HT1080 (cell line): ENCODE measurements at regions not wholly inside any gene's neighbourhood (a gene's known extent, or its start where the extent isn't known, plus 50 kb on each side); places are given as distances from the start of the nearest gene placed in this dataset.
"Not testable (repeated sequence)": the region's sequence is repeated elsewhere in the genome, so short reads cannot be mapped to it uniquely, and the experiment has no call there.

Experiments used
- DNase-seq: peaks from one replicate; pipeline ENCODE4 v3.0.0-alpha.2; 2015; ENCODE audit warnings: low read depth

GRCh38 chr5:135776457-135776856, 58.0 kb upstream of the SLC25A48 start:
- DNase-seq, result no peak

- DNase-seq, result no peak
These were observed 72.7 kb upstream of the SLC25A48 start for GRCh38 chr5:135761746-135762145.

DNA sequence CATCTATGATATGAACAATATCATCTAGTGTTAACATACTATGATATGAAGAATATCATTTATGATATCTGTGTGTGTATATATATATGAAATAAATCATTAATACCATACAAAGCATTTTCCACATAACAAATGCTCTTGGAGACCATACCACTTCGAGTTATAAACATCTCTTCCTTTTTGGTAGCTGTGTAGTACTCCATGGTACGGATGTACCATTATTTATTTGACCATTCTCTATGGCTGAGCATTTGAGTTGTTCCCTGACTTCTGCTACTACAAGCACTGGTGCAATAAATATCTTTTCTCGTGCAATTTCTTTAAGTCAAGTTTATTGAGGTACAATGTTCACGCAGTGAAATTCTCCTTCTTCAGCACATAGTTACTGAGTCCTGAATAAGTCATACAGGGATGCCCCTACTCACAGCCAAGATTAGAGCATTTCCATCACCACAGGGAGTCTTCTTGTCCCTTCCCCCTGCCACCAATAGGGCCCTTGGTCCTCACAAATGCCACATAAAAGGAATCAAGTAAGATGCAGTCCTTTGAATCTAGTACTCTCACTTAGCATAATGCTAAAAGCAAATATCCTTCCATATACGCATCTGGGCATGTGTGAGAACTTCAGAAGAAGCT, 75.2 kb upstream of the SLC25A48 start:
- no peak for DNase-seq

- DNase-seq, result no peak
These were observed 80.5 kb upstream of the SLC25A48 start for GRCh38 chr5:135753990-135754389.

DNA sequence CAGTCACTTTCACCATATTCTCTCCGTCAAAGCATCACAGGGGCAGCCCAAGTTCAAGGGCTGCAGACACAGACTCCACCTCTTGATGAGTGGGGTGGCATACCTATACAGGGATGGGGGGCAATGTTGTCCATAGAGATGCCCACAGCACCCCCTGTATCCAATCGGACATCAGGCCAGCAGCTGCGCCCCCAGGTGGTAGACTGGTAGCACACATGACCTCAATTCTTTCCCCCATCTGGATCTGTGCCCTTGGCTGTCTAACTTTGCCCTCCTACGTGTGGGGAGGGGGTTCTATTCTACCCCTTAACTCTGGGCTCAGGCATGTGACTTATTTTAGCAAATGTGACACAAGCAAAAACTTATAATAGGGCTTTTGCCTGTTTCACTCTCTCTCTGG, 84.0 kb upstream of the SLC25A48 start:
- DNase-seq, result no peak

DNA sequence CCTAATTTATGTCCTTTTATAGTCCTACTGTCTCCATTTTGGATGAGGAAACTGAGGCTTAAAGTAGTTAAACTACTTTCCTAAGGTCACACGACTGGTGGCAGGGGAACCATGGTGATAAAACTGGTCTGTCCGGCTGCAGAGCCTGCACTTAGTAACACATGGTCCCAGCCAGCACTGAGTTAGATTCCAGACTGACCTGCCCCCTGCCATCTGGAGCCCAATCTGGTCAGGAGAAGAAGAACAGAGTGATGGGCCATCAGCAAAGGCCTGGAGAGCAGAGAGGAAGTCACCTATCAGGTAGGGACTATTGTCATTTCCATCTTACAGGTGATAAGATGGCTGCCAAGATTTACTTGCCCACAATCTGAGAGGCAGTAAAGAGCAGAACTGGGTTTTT, 86.6 kb upstream of the SLC25A48 start:
- no peak for DNase-seq

- peak; percentile 47 for DNase-seq
These were observed 88.5 kb upstream of the SLC25A48 start for GRCh38 chr5:135745897-135746500.

DNA sequence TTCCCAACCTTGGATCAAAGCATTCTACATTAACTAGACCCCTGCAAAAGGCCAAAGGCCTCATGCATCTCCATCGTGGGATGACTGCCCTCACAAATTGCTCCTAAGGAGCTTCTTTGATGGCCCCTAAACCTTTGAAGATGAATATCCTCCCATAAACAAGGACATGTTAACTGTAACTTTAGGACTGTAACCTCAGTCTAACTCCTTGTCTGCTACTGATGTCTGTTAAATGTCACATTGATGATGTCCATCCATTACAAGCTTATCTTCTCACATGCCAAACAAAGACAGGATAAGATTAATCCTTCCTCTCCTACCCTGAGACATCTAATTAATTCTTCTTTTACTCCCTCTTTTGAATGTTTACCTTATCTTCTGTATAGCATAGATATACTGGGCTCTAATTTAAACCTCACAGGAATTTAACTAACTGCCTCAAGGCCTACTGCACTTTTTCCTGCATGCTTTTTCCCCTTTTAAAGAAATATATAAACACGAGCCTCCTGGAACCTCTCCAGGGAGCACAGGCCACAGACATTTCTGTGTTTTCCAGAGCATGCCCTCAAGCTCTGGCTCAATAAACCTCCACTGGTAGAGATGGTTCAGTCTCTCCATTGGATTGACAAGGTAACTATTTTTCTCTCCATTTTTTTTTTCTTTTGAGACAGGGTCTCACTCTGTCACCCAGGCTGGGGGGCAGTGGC, 90.6 kb upstream of the SLC25A48 start:
- no peak for DNase-seq

- no peak for DNase-seq
These were observed 91.3 kb upstream of the SLC25A48 start for GRCh38 chr5:135743181-135743580.

DNA sequence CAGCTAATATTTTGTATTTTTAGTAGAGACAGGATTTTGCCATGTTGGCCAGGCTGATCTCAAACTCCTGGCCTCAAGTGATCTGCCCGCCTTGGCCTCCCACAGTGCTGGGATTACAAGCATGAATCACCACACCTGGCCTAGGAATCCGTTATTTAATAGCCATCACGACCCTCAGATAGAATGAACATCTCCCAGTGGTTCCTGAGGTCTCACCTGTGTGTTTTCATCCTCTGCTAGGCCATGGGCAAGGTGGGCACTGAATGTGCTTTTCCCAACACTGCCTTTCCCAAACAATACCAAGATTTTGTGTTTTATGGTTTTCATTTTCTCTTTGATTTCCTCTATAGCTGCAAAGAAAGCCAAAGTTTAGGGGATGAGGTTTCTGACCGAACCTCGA, 92.2 kb upstream of the SLC25A48 start:
- not testable (repeated sequence) for DNase-seq

DNA sequence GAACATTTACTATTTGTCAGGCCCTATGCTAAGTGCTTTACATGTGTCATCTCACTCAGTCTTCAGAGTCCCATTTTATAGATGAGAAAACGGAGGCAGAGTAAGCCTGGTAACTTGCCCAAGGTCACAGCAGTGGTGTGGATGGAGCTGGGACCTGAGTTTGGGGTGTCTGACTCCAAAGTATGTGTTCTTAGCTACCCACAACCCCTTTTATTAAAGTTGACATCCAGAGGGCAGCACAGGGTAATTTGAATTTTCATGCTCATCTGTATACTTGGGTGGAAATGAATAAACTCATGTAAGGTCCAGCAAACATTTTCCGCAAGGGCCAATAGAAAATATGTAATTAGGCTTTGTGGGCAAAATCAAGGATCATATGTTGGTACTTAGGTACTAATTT, 93.4 kb upstream of the SLC25A48 start:
- no peak for DNase-seq

DNA sequence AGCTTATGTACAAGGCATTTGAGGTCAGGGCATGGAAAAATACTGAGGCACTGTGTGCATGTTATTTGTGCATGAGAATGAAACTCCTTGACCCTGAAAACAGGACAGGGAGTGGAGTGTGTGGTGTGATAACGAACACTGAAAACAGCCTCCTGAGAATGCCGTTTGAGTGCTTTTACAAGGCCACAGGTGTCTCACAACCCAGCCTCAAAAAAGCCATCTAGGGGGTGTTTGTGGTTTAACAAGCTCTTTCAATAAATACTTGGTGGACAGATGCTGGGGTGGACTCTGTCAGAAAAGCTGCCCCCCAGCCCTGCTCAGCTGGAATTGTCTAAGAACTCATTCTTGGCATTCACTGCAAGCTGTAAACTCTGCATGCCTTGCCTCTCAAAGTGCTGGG, 94.0 kb upstream of the SLC25A48 start:
- DNase-seq, result no peak

GRCh38 chr5:135739383-135739981, 95.0 kb upstream of the SLC25A48 start:
- no peak for DNase-seq

DNA sequence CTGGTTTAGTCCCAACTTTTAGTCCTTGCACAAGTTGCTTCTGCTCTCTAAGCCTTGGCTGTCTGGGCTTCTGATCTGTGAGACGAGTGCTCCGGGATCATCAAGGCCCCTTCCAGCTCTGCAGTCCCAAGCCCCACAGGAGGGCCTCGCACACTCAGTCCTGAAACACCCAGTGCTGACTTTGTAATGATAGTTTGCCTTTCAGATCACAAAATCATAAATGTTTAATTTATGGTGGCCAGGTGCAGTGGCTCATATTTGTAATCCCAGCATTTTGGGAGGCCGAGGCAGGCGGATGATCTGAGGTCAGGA, 95.9 kb upstream of the SLC25A48 start:
- DNase-seq, result no peak

DNA sequence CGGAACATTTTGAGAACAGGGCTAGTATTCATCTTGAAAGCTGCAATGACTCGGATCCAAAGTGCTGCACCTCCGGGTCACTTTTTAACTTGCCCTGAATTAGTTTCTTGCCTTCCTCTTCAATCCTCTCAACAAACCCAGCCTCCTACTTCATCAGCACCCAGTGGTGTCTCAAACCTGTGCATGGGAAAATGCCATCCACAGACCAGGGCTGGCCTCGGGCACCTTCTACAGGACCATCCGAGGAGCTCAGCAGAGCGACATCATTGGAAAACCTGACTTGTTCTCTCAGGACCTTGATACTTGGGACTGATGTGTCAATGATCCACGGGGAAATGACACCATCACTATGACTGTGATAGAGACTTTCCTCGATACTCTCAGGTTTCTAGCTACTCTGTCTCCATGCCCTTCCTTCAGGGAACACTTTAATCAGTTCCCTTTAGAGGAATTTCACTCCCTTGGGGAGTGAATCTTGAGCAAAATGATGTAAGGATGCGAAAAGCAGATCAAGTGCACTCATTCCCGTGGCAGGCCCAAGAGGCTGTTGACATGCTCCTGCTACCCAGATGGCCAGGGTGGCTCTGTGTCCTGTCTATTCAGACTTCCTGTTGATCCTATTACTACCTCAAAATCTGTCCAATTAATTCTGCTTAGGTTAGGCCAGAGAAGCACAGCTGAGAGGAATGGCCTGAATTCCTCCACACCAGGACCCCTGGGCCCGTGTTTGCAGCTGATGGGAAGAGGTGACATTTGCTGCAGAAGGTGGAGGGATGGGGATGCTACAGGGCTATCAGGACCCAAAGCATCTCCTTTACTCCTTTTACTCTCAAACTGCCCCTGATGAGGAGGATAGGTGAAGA, 96.5 kb upstream of the SLC25A48 start:
- no peak for DNase-seq

GRCh38 chr5:135736952-135737351, 97.5 kb upstream of the SLC25A48 start:
- DNase-seq, result not testable (repeated sequence)

DNA sequence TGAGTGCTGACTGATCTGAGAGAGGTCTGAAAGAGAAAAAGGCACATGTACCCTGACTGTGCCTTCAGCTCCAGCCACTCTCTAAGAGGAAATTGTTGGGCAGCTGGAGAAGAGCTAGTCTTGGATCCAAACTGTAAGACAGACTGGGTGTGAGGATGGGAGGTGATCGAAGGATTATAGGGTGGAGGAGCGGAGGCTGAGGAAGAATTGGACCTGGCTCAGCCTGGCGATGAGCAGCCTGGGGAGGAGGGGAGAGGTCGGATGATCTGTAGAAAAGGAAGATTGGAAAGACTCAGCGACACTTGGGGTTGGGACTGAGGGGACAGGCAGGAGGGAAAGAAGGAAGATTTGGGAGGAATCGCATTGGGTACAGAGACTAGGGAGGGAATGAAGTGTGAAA, 98.6 kb upstream of the SLC25A48 start:
- no peak for DNase-seq

DNA sequence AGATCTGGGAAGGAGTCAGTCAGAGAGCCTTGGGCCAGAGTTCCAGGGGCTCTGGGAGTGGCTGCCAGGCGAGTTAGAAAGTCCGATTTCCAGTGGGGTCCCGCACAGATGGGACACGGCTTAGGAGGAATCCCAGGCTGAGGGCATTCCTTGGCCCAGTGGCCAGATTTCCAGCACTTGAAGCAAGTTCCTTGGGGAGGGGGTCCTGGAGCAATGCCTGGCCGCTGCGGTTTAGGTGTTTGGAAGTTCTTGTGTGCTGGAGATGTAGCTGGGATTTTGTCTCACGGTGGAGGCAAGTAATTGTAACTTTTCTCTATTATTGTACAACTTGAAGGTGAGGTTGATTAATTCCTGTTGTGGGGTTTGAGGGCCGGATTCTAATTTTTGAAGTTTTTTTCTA, 99.5 kb upstream of the SLC25A48 start:
- not testable (repeated sequence) for DNase-seq

DNA sequence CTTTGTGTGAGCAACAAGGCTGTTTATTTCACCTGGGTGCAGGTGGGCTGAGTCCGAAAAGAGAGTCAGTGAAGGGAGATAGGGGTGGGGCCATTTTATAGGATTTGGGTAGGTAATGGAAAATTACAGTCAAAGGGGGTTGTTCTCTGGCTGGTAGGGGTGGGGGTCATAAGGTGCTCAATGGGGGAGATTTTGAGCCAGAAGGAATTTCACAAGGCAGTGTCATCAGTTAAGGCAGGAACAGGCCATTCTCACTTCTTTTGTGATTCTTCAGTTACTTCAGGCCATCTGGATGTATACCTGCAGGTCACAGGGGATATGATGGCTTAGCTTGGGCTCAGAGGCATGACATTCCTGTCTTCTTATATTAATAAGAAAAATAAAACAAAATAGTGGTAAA, 103.4 kb upstream of the SLC25A48 start:
- not testable (repeated sequence) for DNase-seq

DNA sequence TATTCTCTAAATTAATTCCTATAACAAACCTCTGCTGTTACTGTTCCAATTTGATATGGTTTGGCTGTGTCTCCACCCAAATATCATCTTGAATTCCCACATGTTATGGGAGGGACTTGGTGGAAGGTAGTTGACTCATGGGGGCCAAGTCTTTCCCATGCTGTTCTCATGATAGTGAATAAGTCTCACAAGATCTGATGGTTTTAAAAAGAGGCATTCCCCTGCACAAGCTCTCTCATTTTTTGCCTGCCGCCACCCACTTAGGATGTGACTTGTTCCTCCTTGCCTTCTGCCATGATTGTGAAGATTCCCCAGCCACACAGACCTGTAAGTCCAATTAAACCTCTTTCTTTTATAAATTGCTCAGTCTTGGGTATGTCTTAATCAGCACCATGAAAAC, 104.3 kb upstream of the SLC25A48 start:
- not testable (repeated sequence) for DNase-seq

- no peak for DNase-seq
These were observed 105.1 kb upstream of the SLC25A48 start for GRCh38 chr5:135729321-135729786.

DNA sequence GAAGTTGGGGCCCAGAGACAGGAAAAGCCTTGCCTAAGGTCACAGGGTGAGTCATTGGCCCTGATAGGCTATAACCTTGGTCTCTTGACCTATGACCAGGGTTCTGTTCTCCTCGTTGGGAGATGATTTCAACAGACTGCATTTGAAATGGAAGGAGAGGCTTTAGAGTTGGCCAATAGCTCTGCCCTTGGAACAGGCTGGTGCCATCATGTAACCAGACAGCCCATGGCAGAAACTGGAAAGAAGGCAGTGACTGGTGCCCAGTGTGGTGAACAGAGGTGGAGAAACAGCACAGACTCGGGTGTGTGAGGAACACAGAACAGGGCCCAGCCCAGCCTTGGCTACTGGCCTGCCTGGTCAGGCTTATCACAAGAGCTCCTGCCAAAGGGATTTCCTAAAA, 109.8 kb upstream of the SLC25A48 start:
- no peak for DNase-seq
